GM19397 (cell line): ENCODE measurements at regions not wholly inside any gene's neighbourhood (a gene's known extent, or its start where the extent isn't known, plus 50 kb on each side); places are given as distances from the start of the nearest gene placed in this dataset.
"Not testable (repeated sequence)": the region's sequence is repeated elsewhere in the genome, so short reads cannot be mapped to it uniquely, and the experiment has no call there.

ENCODE experiments used
- ATAC-seq: cut with Tn5 transposase; IDR thresholded peaks from one replicate; pipeline ENCODE4 v1.9.1; 2021; ENCODE audit warnings: mild to moderate bottlenecking, moderate library complexity; ENCODE audit not compliant: unreplicated experiment

- ATAC-seq, result no peak
These were observed 106.7 kb downstream of the LEPR start for GRCh38 chr1:65527190-65527589.

GRCh38 chr1:65527707-65528503 is 107.4 kb downstream of the LEPR start:
- no peak for ATAC-seq

- ATAC-seq, result no peak
These were observed 111.6 kb downstream of the LEPR start for GRCh38 chr1:65531972-65532570.

- ATAC-seq, result no peak
These were observed 115.5 kb downstream of the LEPR start for GRCh38 chr1:65535981-65536380.

- no peak for ATAC-seq
These were observed 117.6 kb downstream of the LEPR start for GRCh38 chr1:65538086-65538485.

- ATAC-seq, result no peak
These were observed 118.2 kb downstream of the LEPR start for GRCh38 chr1:65538664-65539063.

GRCh38 chr1:65539266-65540131 is 119.0 kb downstream of the LEPR start:
- ATAC-seq, result no peak

- no peak for ATAC-seq
These were observed 120.7 kb downstream of the LEPR start for GRCh38 chr1:65541161-65541560.

GRCh38 chr1:65541865-65542264 is 121.4 kb downstream of the LEPR start:
- no peak for ATAC-seq

- ATAC-seq, result not testable (repeated sequence)
These were observed 122.1 kb downstream of the LEPR start for GRCh38 chr1:65542592-65542991.

GRCh38 chr1:65550306-65551010 is 130.0 kb downstream of the LEPR start:
- not testable (repeated sequence) for ATAC-seq

- ATAC-seq, result not testable (repeated sequence)
These were observed 132.0 kb downstream of the LEPR start for GRCh38 chr1:65552484-65552883.

- ATAC-seq, result not testable (repeated sequence)
These were observed 133.8 kb downstream of the LEPR start for GRCh38 chr1:65554086-65554764.

- no peak for ATAC-seq
These were observed 134.4 kb downstream of the LEPR start for GRCh38 chr1:65554829-65555228.

- ATAC-seq, result no peak
These were observed 137.7 kb downstream of the LEPR start for GRCh38 chr1:65558215-65558614.

- ATAC-seq, result no peak
These were observed 144.0 kb downstream of the LEPR start for GRCh38 chr1:65564493-65564892.

- ATAC-seq, result no peak
These were observed 147.8 kb downstream of the LEPR start for GRCh38 chr1:65568285-65568684.

GRCh38 chr1:65572701-65573421 is 152.4 kb downstream of the LEPR start:
- ATAC-seq, result no peak

GRCh38 chr1:65577278-65577677 is 156.8 kb downstream of the LEPR start:
- no peak for ATAC-seq

GRCh38 chr1:65577982-65578381 is 157.5 kb downstream of the LEPR start:
- not testable (repeated sequence) for ATAC-seq
